BE2C (cell line): ENCODE measurements at regions not wholly inside any gene's neighbourhood (a gene's known extent, or its start where the extent isn't known, plus 50 kb on each side); places are given as distances from the start of the nearest gene placed in this dataset.

ENCODE experiments used
- DNase-seq: peaks from one replicate; pipeline ENCODE4 v3.0.0-alpha.2; 2020
- H3K27me3 ChIP-seq: fragments of 250-450 bp; sonication (Bioruptor Pico); 2 replicates; pipeline ENCODE4 v1.5.1; 2020; ENCODE audit warnings: mild to moderate bottlenecking
- H3K36me3 ChIP-seq: fragments of 250-450 bp; sonication (Bioruptor Pico); 2 replicates; pipeline ENCODE4 v1.5.1; 2020; ENCODE audit warnings: mild to moderate bottlenecking
- H3K4me1 ChIP-seq: fragments of 250-450 bp; sonication (Bioruptor Pico); 2 replicates; pipeline ENCODE4 v1.5.1; 2020
- H3K4me3 ChIP-seq: 2 replicates; pipeline ENCODE4 v1.5.1; 2011; ENCODE audit warnings: low read depth, low read length
- H3K9me3 ChIP-seq: fragments of 250-450 bp; sonication (Bioruptor Pico); 2 replicates; pipeline ENCODE4 v1.5.1; 2020
- CTCF ChIP-seq: IDR thresholded peaks from 2 replicates; pipeline ENCODE4 v1.5.1; 2012; ENCODE audit warnings: mild to moderate bottlenecking, low read depth, low read length

GRCh38 chr5:20231040-20231439 is 243.0 kb upstream of the CDH18 start:
- no peak for DNase-seq
- no peak overlapping the region for H3K4me3 ChIP-seq
- no peaks in the 10 kb centered on the region for H3K4me1 ChIP-seq
- H3K9me3 ChIP-seq = no peaks in the 10 kb centered on the region
- no peaks in the 10 kb centered on the region for H3K27me3 ChIP-seq
- TF ChIP-seq CTCF = no peak
- no peaks in the 10 kb centered on the region for H3K36me3 ChIP-seq

GRCh38 chr5:20230010-20230409 is 242.0 kb upstream of the CDH18 start:
- Histone ChIP-seq H3K4me3 (no peak overlapping the region), H3K27me3 (no peaks in the 10 kb centered on the region), H3K4me1 (no peaks in the 10 kb centered on the region), H3K36me3 (no peaks in the 10 kb centered on the region), H3K9me3 (no peaks in the 10 kb centered on the region)
- no peak for TF ChIP-seq CTCF
- DNase-seq = no peak

GRCh38 chr5:20229303-20230005 is 241.5 kb upstream of the CDH18 start:
- no peak for DNase-seq
- H3K4me1 ChIP-seq = no peaks in the 10 kb centered on the region
- no peaks in the 10 kb centered on the region for H3K27me3 ChIP-seq
- no peaks in the 10 kb centered on the region for H3K9me3 ChIP-seq
- no peak for TF ChIP-seq CTCF
- H3K36me3 ChIP-seq = no peaks in the 10 kb centered on the region
- H3K4me3 ChIP-seq = no peak overlapping the region

- no peak for DNase-seq
- H3K4me1 ChIP-seq = no peaks in the 10 kb centered on the region
- H3K36me3 ChIP-seq = no peaks in the 10 kb centered on the region
- H3K27me3 ChIP-seq = no peaks in the 10 kb centered on the region
- H3K4me3 ChIP-seq = no peak overlapping the region
- no peaks in the 10 kb centered on the region for H3K9me3 ChIP-seq
- TF ChIP-seq CTCF = no peak
These were observed 237.0 kb upstream of the CDH18 start for GRCh38 chr5:20224966-20225365.

- Histone ChIP-seq H3K36me3 (no peaks in the 10 kb centered on the region), H3K4me1 (no peaks in the 10 kb centered on the region), H3K9me3 (no peaks in the 10 kb centered on the region), H3K27me3 (no peaks in the 10 kb centered on the region), H3K4me3 (no peak overlapping the region)
- DNase-seq = no peak
- no peak for TF ChIP-seq CTCF
These were observed 236.0 kb upstream of the CDH18 start for GRCh38 chr5:20224046-20224445.

- H3K36me3 ChIP-seq = no peaks in the 10 kb centered on the region
- DNase-seq = no peak
- H3K27me3 ChIP-seq = no peaks in the 10 kb centered on the region
- H3K4me3 ChIP-seq = no peak overlapping the region
- H3K4me1 ChIP-seq = no peaks in the 10 kb centered on the region
- H3K9me3 ChIP-seq = no peaks in the 10 kb centered on the region
- no peak for TF ChIP-seq CTCF
These were observed 235.5 kb upstream of the CDH18 start for GRCh38 chr5:20223451-20223850.
